ENCODE measurements at regions not wholly inside any gene's neighbourhood (a gene's known extent, or its start where the extent isn't known, plus 50 kb on each side); places are given as distances from the start of the nearest gene placed in this dataset.

GRCh38 chr2:198490748-198491147, 686.4 kb downstream of the PLCL1 start:
- no peaks in the 10 kb centered on the region for H3K4me1 ChIP-seq (ENCODE audit: control extremely low read depth in 1 of 4, control insufficient read depth in 4 of 4, insufficient read depth in 4 of 4, low read length in 3 of 4)
- whole genome bisulfite sequencing (ENCODE audit: insufficient coverage) = 100% methylated on average over 1 of the region's 2 CpGs
- H3K36me3 ChIP-seq (ENCODE audit: control insufficient read depth in 4 of 4, insufficient read depth in 4 of 4, low read length in 3 of 4) = no peaks in the 10 kb centered on the region
- ChIA-PET POLR2A (no interaction called here), CTCF (no interaction called here)
- no peaks in the 10 kb centered on the region for H3K9me3 ChIP-seq (ENCODE audit: control extremely low read depth in 1 of 5, control insufficient read depth in 4 of 5, insufficient read depth in 2 of 5, low read depth in 1 of 5, low read length in 4 of 5)
- no peak overlapping the region for H3K4me3 ChIP-seq (ENCODE audit: control insufficient read depth in 1 of 7, extremely low read depth in 1 of 7, insufficient read depth in 4 of 7, low read depth in 2 of 7, low read length in 6 of 7)
- H3K27me3 ChIP-seq (replicated peaks in 2 of 5; ENCODE audit: control insufficient read depth in 4 of 5, insufficient read depth in 5 of 5, low read length in 4 of 5) = no peaks in the 10 kb centered on the region
- H3K27ac ChIP-seq (ENCODE audit: insufficient read depth in 1 of 2, low read depth in 1 of 2, low read length in 2 of 2, poor library complexity in 1 of 2, severe bottlenecking in 2 of 2) = no peak overlapping the region
- no peak for DNase-seq

GRCh38 chr2:198488964-198489363, 684.6 kb downstream of the PLCL1 start:
- no peaks in the 10 kb centered on the region for H3K4me1 ChIP-seq (ENCODE audit: control extremely low read depth in 1 of 4, control insufficient read depth in 4 of 4, insufficient read depth in 4 of 4, low read length in 3 of 4)
- CTCF ChIA-PET = no interaction called here
- H3K9me3 ChIP-seq (ENCODE audit: control extremely low read depth in 1 of 5, control insufficient read depth in 4 of 5, insufficient read depth in 2 of 5, low read depth in 1 of 5, low read length in 4 of 5) = no peaks in the 10 kb centered on the region
- no peak overlapping the region for H3K27ac ChIP-seq (ENCODE audit: insufficient read depth in 1 of 2, low read depth in 1 of 2, low read length in 2 of 2, poor library complexity in 1 of 2, severe bottlenecking in 2 of 2)
- DNase-seq = no peak
- H3K4me3 ChIP-seq (ENCODE audit: control insufficient read depth in 1 of 7, extremely low read depth in 1 of 7, insufficient read depth in 4 of 7, low read depth in 2 of 7, low read length in 6 of 7) = no peak overlapping the region
- POLR2A ChIA-PET = no interaction called here
- no peaks in the 10 kb centered on the region for H3K36me3 ChIP-seq (ENCODE audit: control insufficient read depth in 4 of 4, insufficient read depth in 4 of 4, low read length in 3 of 4)
- peaks cover 0 to 4% (median 0%) of the 10 kb centered on the region in 5 experiments for H3K27me3 ChIP-seq (replicated peaks in 2 of 5; ENCODE audit: control insufficient read depth in 4 of 5, insufficient read depth in 5 of 5, low read length in 4 of 5)

- ChIA-PET POLR2A (no interaction called here), CTCF (no interaction called here)
- H3K36me3 ChIP-seq (ENCODE audit: control insufficient read depth in 4 of 4, insufficient read depth in 4 of 4, low read length in 3 of 4) = no peaks in the 10 kb centered on the region
- no peak for DNase-seq
- WGBS (ENCODE audit: insufficient coverage) = 100% methylated on average over 1 of the region's 2 CpGs
- no peak overlapping the region for H3K27ac ChIP-seq (ENCODE audit: insufficient read depth in 1 of 2, low read depth in 1 of 2, low read length in 2 of 2, poor library complexity in 1 of 2, severe bottlenecking in 2 of 2)
- H3K4me1 ChIP-seq (ENCODE audit: control extremely low read depth in 1 of 4, control insufficient read depth in 4 of 4, insufficient read depth in 4 of 4, low read length in 3 of 4) = no peaks in the 10 kb centered on the region
- no peaks in the 10 kb centered on the region for H3K9me3 ChIP-seq (ENCODE audit: control extremely low read depth in 1 of 5, control insufficient read depth in 4 of 5, insufficient read depth in 2 of 5, low read depth in 1 of 5, low read length in 4 of 5)
- H3K4me3 ChIP-seq (ENCODE audit: control insufficient read depth in 1 of 7, extremely low read depth in 1 of 7, insufficient read depth in 4 of 7, low read depth in 2 of 7, low read length in 6 of 7) = no peak overlapping the region
- peaks cover 0 to 4% (median 2%) of the 10 kb centered on the region in 5 experiments for H3K27me3 ChIP-seq (replicated peaks in 2 of 5; ENCODE audit: control insufficient read depth in 4 of 5, insufficient read depth in 5 of 5, low read length in 4 of 5)
These were observed 678.7 kb downstream of the PLCL1 start for GRCh38 chr2:198483051-198483450.

- CTCF ChIA-PET = interaction anchor here (1.0 kb wide), 1 partner anchor 15 kb away, joined by 3 read pairs; no protein-coding TSS in a partner anchor
- no peaks in the 10 kb centered on the region for H3K9me3 ChIP-seq (ENCODE audit: control extremely low read depth in 1 of 5, control insufficient read depth in 4 of 5, insufficient read depth in 2 of 5, low read depth in 1 of 5, low read length in 4 of 5)
- H3K36me3 ChIP-seq (ENCODE audit: control insufficient read depth in 4 of 4, insufficient read depth in 4 of 4, low read length in 3 of 4) = no peaks in the 10 kb centered on the region
- peaks cover 0 to 4% (median 0%) of the 10 kb centered on the region in 5 experiments for H3K27me3 ChIP-seq (replicated peaks in 2 of 5; ENCODE audit: control insufficient read depth in 4 of 5, insufficient read depth in 5 of 5, low read length in 4 of 5)
- POLR2A ChIA-PET = no interaction called here
- no peaks in the 10 kb centered on the region for H3K4me1 ChIP-seq (ENCODE audit: control extremely low read depth in 1 of 4, control insufficient read depth in 4 of 4, insufficient read depth in 4 of 4, low read length in 3 of 4)
- no peak overlapping the region for H3K27ac ChIP-seq (ENCODE audit: insufficient read depth in 1 of 2, low read depth in 1 of 2, low read length in 2 of 2, poor library complexity in 1 of 2, severe bottlenecking in 2 of 2)
- no peak overlapping the region for H3K4me3 ChIP-seq (ENCODE audit: control insufficient read depth in 1 of 7, extremely low read depth in 1 of 7, insufficient read depth in 4 of 7, low read depth in 2 of 7, low read length in 6 of 7)
- DNase-seq = no peak
- no CpG with 5 or more reads among the region's 2 CpGs for WGBS (ENCODE audit: insufficient coverage)
These were observed 674.7 kb downstream of the PLCL1 start for GRCh38 chr2:198479065-198479464.

GRCh38 chr2:198478361-198478760, 674.0 kb downstream of the PLCL1 start:
- POLR2A ChIA-PET = no interaction called here
- WGBS (ENCODE audit: insufficient coverage) = no CpG with 5 or more reads among the region's 1 CpG

GRCh38 chr2:198476007-198476406, 671.6 kb downstream of the PLCL1 start:
- WGBS (ENCODE audit: insufficient coverage) = 80% methylated on average over 1 of the region's 1 CpG
- Histone ChIP-seq H3K9me3 (ENCODE audit: control extremely low read depth in 1 of 5, control insufficient read depth in 4 of 5, insufficient read depth in 2 of 5, low read depth in 1 of 5, low read length in 4 of 5) (no peaks in the 10 kb centered on the region), H3K27ac (ENCODE audit: insufficient read depth in 1 of 2, low read depth in 1 of 2, low read length in 2 of 2, poor library complexity in 1 of 2, severe bottlenecking in 2 of 2) (no peak overlapping the region), H3K27me3 (replicated peaks in 2 of 5; ENCODE audit: control insufficient read depth in 4 of 5, insufficient read depth in 5 of 5, low read length in 4 of 5) (no peaks in the 10 kb centered on the region), H3K4me1 (ENCODE audit: control extremely low read depth in 1 of 4, control insufficient read depth in 4 of 4, insufficient read depth in 4 of 4, low read length in 3 of 4) (no peaks in the 10 kb centered on the region), H3K4me3 (ENCODE audit: control insufficient read depth in 1 of 7, extremely low read depth in 1 of 7, insufficient read depth in 4 of 7, low read depth in 2 of 7, low read length in 6 of 7) (no peak overlapping the region), H3K36me3 (ENCODE audit: control insufficient read depth in 4 of 4, insufficient read depth in 4 of 4, low read length in 3 of 4) (no peaks in the 10 kb centered on the region)
- DNase-seq = no peak
- POLR2A ChIA-PET = no interaction called here
- CTCF ChIA-PET = no interaction called here

More at GRCh38 chr2:198478361-198478760, 674.0 kb downstream of the PLCL1 start:
- no peak overlapping the region for H3K4me3 ChIP-seq (ENCODE audit: control insufficient read depth in 1 of 7, extremely low read depth in 1 of 7, insufficient read depth in 4 of 7, low read depth in 2 of 7, low read length in 6 of 7)
- H3K9me3 ChIP-seq (ENCODE audit: control extremely low read depth in 1 of 5, control insufficient read depth in 4 of 5, insufficient read depth in 2 of 5, low read depth in 1 of 5, low read length in 4 of 5) = no peaks in the 10 kb centered on the region
- DNase-seq = no peak
- no peaks in the 10 kb centered on the region for H3K4me1 ChIP-seq (ENCODE audit: control extremely low read depth in 1 of 4, control insufficient read depth in 4 of 4, insufficient read depth in 4 of 4, low read length in 3 of 4)
- no peaks in the 10 kb centered on the region for H3K36me3 ChIP-seq (ENCODE audit: control insufficient read depth in 4 of 4, insufficient read depth in 4 of 4, low read length in 3 of 4)
- CTCF ChIA-PET = no interaction called here
- no peak overlapping the region for H3K27ac ChIP-seq (ENCODE audit: insufficient read depth in 1 of 2, low read depth in 1 of 2, low read length in 2 of 2, poor library complexity in 1 of 2, severe bottlenecking in 2 of 2)
- peaks cover 0 to 2% (median 0%) of the 10 kb centered on the region in 5 experiments for H3K27me3 ChIP-seq (replicated peaks in 2 of 5; ENCODE audit: control insufficient read depth in 4 of 5, insufficient read depth in 5 of 5, low read length in 4 of 5)

- ChIA-PET POLR2A (no interaction called here), CTCF (no interaction called here)
These were observed 666.9 kb downstream of the PLCL1 start for GRCh38 chr2:198471291-198471690.

More at GRCh38 chr2:198471291-198471690, 666.9 kb downstream of the PLCL1 start:
- Histone ChIP-seq H3K36me3 (ENCODE audit: control insufficient read depth in 4 of 4, insufficient read depth in 4 of 4, low read length in 3 of 4) (no peaks in the 10 kb centered on the region), H3K27ac (ENCODE audit: insufficient read depth in 1 of 2, low read depth in 1 of 2, low read length in 2 of 2, poor library complexity in 1 of 2, severe bottlenecking in 2 of 2) (no peak overlapping the region), H3K4me3 (ENCODE audit: control insufficient read depth in 1 of 7, extremely low read depth in 1 of 7, insufficient read depth in 4 of 7, low read depth in 2 of 7, low read length in 6 of 7) (no peak overlapping the region), H3K4me1 (ENCODE audit: control extremely low read depth in 1 of 4, control insufficient read depth in 4 of 4, insufficient read depth in 4 of 4, low read length in 3 of 4) (no peaks in the 10 kb centered on the region), H3K9me3 (ENCODE audit: control extremely low read depth in 1 of 5, control insufficient read depth in 4 of 5, insufficient read depth in 2 of 5, low read depth in 1 of 5, low read length in 4 of 5) (no peaks in the 10 kb centered on the region), H3K27me3 (replicated peaks in 2 of 5; ENCODE audit: control insufficient read depth in 4 of 5, insufficient read depth in 5 of 5, low read length in 4 of 5) (no peaks in the 10 kb centered on the region)
- DNase-seq = no peak
- WGBS (ENCODE audit: insufficient coverage) = 38% methylated on average over 1 of the region's 2 CpGs

Data from common myeloid progenitor, CD34-positive (primary cell).